Activated T-helper 1 cell treated with anti-CD3 and anti-CD28 coated beads, Interleukin-12 subunit alpha, Interleukin-12 subunit beta, Interleukin-2, Interleukin-4 antibody, amounts not matched to agents 30 ng/mL and 10 ng/mL and 1 ng/mL, durations not matched to agents 14 hours and 24 hours and 36 hours (primary cell): ENCODE measurements at regions not wholly inside any gene's neighbourhood (a gene's known extent, or its start where the extent isn't known, plus 50 kb on each side); places are given as distances from the start of the nearest gene placed in this dataset.

ENCODE experiments used
- DNase-seq: peaks from one replicate; pipeline ENCODE4 v3.0.0; 2021; ENCODE audit warnings: low spot score
- H3K27ac Mint-ChIP-seq: one replicate; pipeline ENCODE4 v1.8.0; 2021; ENCODE audit warnings: mild to moderate bottlenecking, mixed read lengths
- H3K27me3 Mint-ChIP-seq: one replicate; pipeline ENCODE4 v1.8.0; 2022; ENCODE audit warnings: mild to moderate bottlenecking, moderate library complexity, mixed read lengths; ENCODE audit not compliant: insufficient read depth
- H3K36me3 Mint-ChIP-seq: one replicate; pipeline ENCODE4 v1.8.0; 2021; ENCODE audit warnings: low read depth, mixed read lengths
- H3K4me1 Mint-ChIP-seq: one replicate; pipeline ENCODE4 v1.8.0; 2021; ENCODE audit warnings: low read depth, mixed read lengths
- H3K4me3 Mint-ChIP-seq: one replicate; pipeline ENCODE4 v1.8.0; 2021; ENCODE audit warnings: mild to moderate bottlenecking, moderate library complexity, mixed read lengths
- H3K9me3 Mint-ChIP-seq: one replicate; pipeline ENCODE4 v1.8.0; 2021; ENCODE audit warnings: mixed read lengths
- intact Hi-C: fragments of 100-400 bp; cut with micrococcal nuclease; formaldehyde crosslinking; loops from one replicate; pipeline ENCODE4 v1.15.1; 2024

GRCh38 chr6:168756009-168756634, 315.1 kb downstream of the SMOC2 start:
- no peaks in the 10 kb centered on the region for H3K4me1 Mint-ChIP-seq
- DNase-seq, result no peak
- intact Hi-C loops, result no loop called here
- H3K36me3 Mint-ChIP-seq, result no peaks in the 10 kb centered on the region
- H3K27ac Mint-ChIP-seq, result no peak overlapping the region
- H3K9me3 Mint-ChIP-seq, result no peaks in the 10 kb centered on the region
- H3K27me3 Mint-ChIP-seq, result peaks cover 2% of the 10 kb centered on the region
- no peak overlapping the region for H3K4me3 Mint-ChIP-seq

DNA sequence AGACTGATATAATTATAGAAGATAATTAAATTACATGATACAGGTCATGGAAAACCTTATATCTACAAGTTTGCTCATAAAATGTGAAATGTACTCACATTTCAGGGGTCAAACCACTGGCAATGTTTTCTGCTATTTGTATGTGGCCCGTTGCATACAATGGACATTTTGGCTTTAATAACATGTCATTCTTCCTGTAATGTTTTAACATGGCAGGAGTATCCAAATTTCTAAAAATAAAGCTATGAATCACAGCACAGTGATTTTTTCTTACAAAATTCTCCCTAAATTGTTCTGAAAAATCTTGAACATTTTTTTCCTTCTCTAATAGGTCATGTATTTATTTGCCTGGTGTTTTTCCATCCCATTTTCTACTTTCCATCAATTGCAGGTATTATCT, 305.7 kb downstream of the SMOC2 start:
- no peak for DNase-seq
- H3K27ac Mint-ChIP-seq, result no peak overlapping the region
- no peaks in the 10 kb centered on the region for H3K4me1 Mint-ChIP-seq
- H3K36me3 Mint-ChIP-seq, result no peaks in the 10 kb centered on the region
- no peaks in the 10 kb centered on the region for H3K27me3 Mint-ChIP-seq
- intact Hi-C loops, result no loop called here
- H3K9me3 Mint-ChIP-seq, result peaks cover 3% of the 10 kb centered on the region
- no peak overlapping the region for H3K4me3 Mint-ChIP-seq

- no peak for DNase-seq
These were observed 305.0 kb downstream of the SMOC2 start for GRCh38 chr6:168746013-168746412.

GRCh38 chr6:168744861-168745260, 303.9 kb downstream of the SMOC2 start:
- Mint-ChIP-seq H3K27me3 (no peaks in the 10 kb centered on the region), H3K9me3 (peaks cover 3% of the 10 kb centered on the region), H3K4me3 (no peak overlapping the region), H3K36me3 (no peaks in the 10 kb centered on the region), H3K4me1 (no peaks in the 10 kb centered on the region), H3K27ac (no peak overlapping the region)
- DNase-seq, result no peak
- intact Hi-C loops, result no loop called here

More at GRCh38 chr6:168746013-168746412, 305.0 kb downstream of the SMOC2 start:
- H3K9me3 Mint-ChIP-seq, result peaks cover 3% of the 10 kb centered on the region
- no peaks in the 10 kb centered on the region for H3K27me3 Mint-ChIP-seq
- no peak overlapping the region for H3K27ac Mint-ChIP-seq
- no peaks in the 10 kb centered on the region for H3K4me1 Mint-ChIP-seq
- no peaks in the 10 kb centered on the region for H3K36me3 Mint-ChIP-seq
- no peak overlapping the region for H3K4me3 Mint-ChIP-seq
- intact Hi-C loops, result no loop called here

DNA sequence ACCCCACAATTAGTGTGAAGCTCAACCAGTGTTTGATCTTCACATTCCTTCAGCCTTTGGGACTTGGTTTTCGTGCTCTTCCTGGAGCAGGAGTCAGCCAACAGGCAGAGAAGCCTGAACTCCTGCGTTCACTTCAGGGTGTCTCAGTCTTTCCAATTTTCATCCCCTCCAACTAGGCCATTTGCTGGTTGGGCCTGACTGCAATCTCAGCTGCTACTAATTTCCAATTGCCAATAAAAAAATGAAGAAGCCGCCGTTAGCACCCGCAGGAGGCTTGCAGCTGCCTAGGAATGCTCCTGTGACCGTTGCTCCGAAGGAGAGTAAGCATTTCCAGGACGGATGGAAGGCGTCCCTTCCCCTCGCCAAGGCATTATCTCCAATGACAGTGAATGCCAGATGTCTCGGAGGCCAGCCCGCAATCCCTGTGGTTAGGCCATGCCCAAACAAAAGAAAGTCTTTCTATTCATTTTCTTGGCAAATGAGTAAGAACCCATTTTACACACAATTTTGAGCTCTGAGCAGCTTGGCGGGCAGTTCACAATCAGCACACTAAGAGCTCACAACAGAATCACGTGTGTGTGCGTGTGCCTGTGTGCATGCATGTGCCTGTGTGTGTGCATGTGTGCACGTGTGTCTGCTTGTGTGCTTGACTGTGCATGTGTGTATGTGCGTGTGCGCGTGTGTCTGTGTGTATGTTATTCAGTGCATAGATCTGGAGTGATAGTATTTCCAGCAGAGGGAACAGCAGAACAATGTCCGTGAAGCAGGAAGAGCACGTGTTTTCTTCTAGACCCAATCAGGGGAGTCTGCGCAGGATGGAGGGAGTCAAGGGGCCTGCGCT, 301.2 kb downstream of the SMOC2 start:
- H3K27ac Mint-ChIP-seq, result no peak overlapping the region

GRCh38 chr6:168741305-168741704, 300.3 kb downstream of the SMOC2 start:
- no peak for DNase-seq
- Mint-ChIP-seq H3K27me3 (no peaks in the 10 kb centered on the region), H3K36me3 (no peaks in the 10 kb centered on the region), H3K27ac (no peak overlapping the region), H3K9me3 (peaks cover 8% of the 10 kb centered on the region), H3K4me1 (no peaks in the 10 kb centered on the region), H3K4me3 (no peak overlapping the region)
- intact Hi-C loops, result no loop called here

More for the DNA sequence above, 301.2 kb downstream of the SMOC2 start:
- H3K36me3 Mint-ChIP-seq, result no peaks in the 10 kb centered on the region
- intact Hi-C loops, result no loop called here
- H3K4me3 Mint-ChIP-seq, result no peak overlapping the region
- H3K9me3 Mint-ChIP-seq, result peaks cover 3% of the 10 kb centered on the region
- no peaks in the 10 kb centered on the region for H3K4me1 Mint-ChIP-seq
- DNase-seq, result no peak
- H3K27me3 Mint-ChIP-seq, result no peaks in the 10 kb centered on the region

DNA sequence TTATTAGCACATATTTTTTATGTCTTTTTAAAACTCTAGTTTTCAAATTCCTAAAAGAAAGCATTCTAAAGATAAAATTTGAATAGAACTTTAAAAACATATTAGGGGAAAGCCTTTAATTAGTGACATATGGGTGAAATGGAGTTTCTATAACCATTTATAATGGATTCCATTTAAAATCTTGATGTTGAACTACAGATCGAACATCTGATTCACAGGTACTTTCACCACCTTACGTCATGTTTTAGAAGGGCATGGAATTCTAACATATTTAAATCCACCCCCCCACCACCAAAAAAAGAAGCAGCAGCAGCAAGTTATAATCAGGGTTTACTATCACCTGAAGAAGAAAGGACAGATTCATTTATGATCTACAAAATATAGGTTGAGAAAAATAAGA, 298.4 kb downstream of the SMOC2 start:
- Mint-ChIP-seq H3K4me3 (no peak overlapping the region), H3K36me3 (no peaks in the 10 kb centered on the region), H3K27ac (no peak overlapping the region), H3K9me3 (peaks cover 8% of the 10 kb centered on the region), H3K27me3 (no peaks in the 10 kb centered on the region), H3K4me1 (no peaks in the 10 kb centered on the region)
- DNase-seq, result no peak
- intact Hi-C loops, result no loop called here

DNA sequence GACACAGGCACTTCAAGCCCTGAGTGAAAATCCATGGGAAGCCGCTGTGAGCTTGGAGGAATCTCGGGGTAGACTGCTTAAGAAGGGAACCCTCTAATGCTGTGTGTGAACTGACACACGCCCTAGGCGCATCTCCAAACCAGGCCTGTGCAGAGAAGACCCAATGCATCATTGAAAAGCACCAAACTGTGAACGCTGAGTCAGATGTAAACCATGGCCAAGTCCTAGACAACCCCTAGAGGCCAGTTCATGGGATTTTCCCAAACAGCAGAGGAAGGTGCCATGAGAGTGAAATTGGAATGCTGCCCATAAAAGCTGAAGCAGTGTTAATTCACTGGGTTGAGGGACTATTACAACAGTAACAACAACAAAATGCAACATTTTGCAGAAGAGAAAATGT, 296.5 kb downstream of the SMOC2 start:
- Mint-ChIP-seq H3K36me3 (no peaks in the 10 kb centered on the region), H3K4me1 (no peaks in the 10 kb centered on the region), H3K9me3 (peaks cover 7% of the 10 kb centered on the region), H3K27ac (no peak overlapping the region), H3K4me3 (no peak overlapping the region), H3K27me3 (no peaks in the 10 kb centered on the region)
- intact Hi-C loops, result no loop called here
- no peak for DNase-seq

DNA sequence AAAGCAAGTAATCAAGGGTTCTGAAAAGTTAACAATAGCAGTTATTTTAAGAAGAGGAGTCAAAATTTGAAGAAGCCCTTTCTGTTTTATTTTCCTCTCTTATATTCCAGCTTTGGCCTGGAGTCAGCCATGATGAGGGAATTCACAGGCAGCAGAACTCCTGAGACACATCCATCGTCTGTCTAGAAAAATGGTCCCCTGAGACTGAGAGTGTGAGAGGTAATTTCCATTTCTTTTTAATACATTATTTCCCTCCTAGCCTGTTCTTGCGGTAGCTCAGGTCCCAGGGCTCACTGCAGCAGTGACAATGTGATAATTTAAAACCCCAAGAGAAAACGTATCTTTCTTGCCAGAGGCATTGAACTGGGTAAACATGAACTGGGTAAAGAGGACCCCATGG, 296.0 kb downstream of the SMOC2 start:
- Mint-ChIP-seq H3K27ac (no peak overlapping the region), H3K36me3 (no peaks in the 10 kb centered on the region), H3K27me3 (no peaks in the 10 kb centered on the region), H3K9me3 (peaks cover 5% of the 10 kb centered on the region), H3K4me1 (no peaks in the 10 kb centered on the region), H3K4me3 (no peak overlapping the region)
- intact Hi-C loops, result no loop called here
- no peak for DNase-seq

DNA sequence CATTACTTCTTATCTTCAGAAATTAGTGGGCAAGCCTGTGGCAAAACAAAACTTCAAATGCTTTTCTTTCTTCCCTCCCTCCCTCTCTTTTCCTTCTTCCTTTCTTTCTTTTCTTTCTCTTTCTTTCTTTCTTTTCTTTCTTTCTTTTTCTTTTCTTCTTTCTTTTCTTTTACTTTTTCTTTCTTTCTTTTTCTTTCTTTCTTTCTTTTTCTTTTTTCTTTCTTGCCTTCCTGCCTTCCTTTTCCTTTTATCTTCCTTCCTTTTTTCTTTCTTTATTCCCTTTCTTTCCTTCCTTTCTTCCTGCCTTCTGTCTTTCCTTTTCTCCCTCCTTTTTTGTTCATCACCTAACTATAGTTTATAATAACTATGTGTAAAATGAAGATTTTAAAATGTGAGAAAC, 295.1 kb downstream of the SMOC2 start:
- intact Hi-C loops, result no loop called here
- H3K4me3 Mint-ChIP-seq, result no peak overlapping the region
- H3K27ac Mint-ChIP-seq, result no peak overlapping the region
- H3K27me3 Mint-ChIP-seq, result no peaks in the 10 kb centered on the region
- no peaks in the 10 kb centered on the region for H3K4me1 Mint-ChIP-seq
- H3K36me3 Mint-ChIP-seq, result no peaks in the 10 kb centered on the region
- DNase-seq, result no peak
- peaks cover 5% of the 10 kb centered on the region for H3K9me3 Mint-ChIP-seq

GRCh38 chr6:168735268-168735949, 294.4 kb downstream of the SMOC2 start:
- Mint-ChIP-seq H3K4me1 (no peaks in the 10 kb centered on the region), H3K9me3 (peaks cover 5% of the 10 kb centered on the region), H3K36me3 (no peaks in the 10 kb centered on the region), H3K27me3 (no peaks in the 10 kb centered on the region), H3K27ac (no peak overlapping the region), H3K4me3 (no peak overlapping the region)
- no peak for DNase-seq
- intact Hi-C loops, result no loop called here

GRCh38 chr6:168734523-168734922, 293.5 kb downstream of the SMOC2 start:
- H3K4me3 Mint-ChIP-seq, result no peak overlapping the region
- H3K27me3 Mint-ChIP-seq, result no peaks in the 10 kb centered on the region
- intact Hi-C loops, result no loop called here
- DNase-seq, result no peak
- H3K36me3 Mint-ChIP-seq, result no peaks in the 10 kb centered on the region
- peaks cover 5% of the 10 kb centered on the region for H3K9me3 Mint-ChIP-seq
- no peak overlapping the region for H3K27ac Mint-ChIP-seq
- no peaks in the 10 kb centered on the region for H3K4me1 Mint-ChIP-seq

GRCh38 chr6:168732676-168733075, 291.7 kb downstream of the SMOC2 start:
- intact Hi-C loops, result no loop called here
- H3K4me1 Mint-ChIP-seq, result no peaks in the 10 kb centered on the region
- no peak overlapping the region for H3K4me3 Mint-ChIP-seq
- H3K9me3 Mint-ChIP-seq, result peaks cover 5% of the 10 kb centered on the region
- no peak for DNase-seq
- no peaks in the 10 kb centered on the region for H3K27me3 Mint-ChIP-seq
- no peak overlapping the region for H3K27ac Mint-ChIP-seq
- no peaks in the 10 kb centered on the region for H3K36me3 Mint-ChIP-seq
